NB4 (cell line): ENCODE measurements at regions not wholly inside any gene's neighbourhood (a gene's known extent, or its start where the extent isn't known, plus 50 kb on each side); places are given as distances from the start of the nearest gene placed in this dataset.
A peak's percentile ranks its signal among the peaks of the same experiment; 100 is the strongest.

Experiments used
- DNase-seq: peaks from one replicate; pipeline ENCODE4 v3.0.0; 2010; ENCODE audit warnings: low read depth
- H3K4me3 ChIP-seq: one replicate; pipeline ENCODE4 v1.5.1; 2011; ENCODE audit warnings: mild to moderate bottlenecking, low read depth, low read length, moderate library complexity
- MYC ChIP-seq: IDR thresholded peaks from 2 replicates; pipeline ENCODE4 v1.6.1; 2011; ENCODE audit warnings: low read depth, low read length
- POLR2A ChIP-seq: IDR thresholded peaks from 2 replicates; pipeline ENCODE4 v1.6.1; 2011; ENCODE audit warnings: mild to moderate bottlenecking; ENCODE audit not compliant: insufficient read length; ENCODE audit errors: extremely low read depth
- TF ChIP-seq, protein P1 (sequence below): IDR thresholded peaks from 2 replicates; pipeline ENCODE4 v1.6.1; 2011; ENCODE audit warnings: low read depth, low read length
- TF ChIP-seq, protein P2 (sequence below): IDR thresholded peaks from one replicate; pipeline ENCODE4 v1.5.1; 2012; ENCODE audit warnings: low read depth, low read length

DNA sequence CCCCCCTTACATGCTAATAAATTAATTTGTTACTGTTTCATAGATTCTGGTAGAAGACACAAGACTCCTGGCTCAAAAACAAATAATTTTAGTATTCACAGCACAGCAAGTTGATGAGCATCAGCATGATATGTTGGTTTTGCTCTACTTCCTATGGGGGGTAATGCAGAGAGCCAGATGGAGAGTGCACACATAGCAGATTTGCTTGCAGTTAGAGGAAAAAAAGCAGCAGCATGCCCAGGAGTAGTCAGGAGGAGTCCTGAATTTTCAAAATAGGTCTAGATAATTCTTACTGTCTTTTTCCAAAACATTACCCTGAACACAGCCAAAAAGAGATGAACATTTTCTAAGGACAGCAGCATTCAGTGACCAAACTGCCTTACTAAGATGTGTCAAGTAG lies 261.3 kb downstream of the COX7C start:
- TF ChIP-seq, protein P1, sequence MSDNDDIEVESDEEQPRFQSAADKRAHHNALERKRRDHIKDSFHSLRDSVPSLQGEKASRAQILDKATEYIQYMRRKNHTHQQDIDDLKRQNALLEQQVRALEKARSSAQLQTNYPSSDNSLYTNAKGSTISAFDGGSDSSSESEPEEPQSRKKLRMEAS: no peak
- TF ChIP-seq, protein P2, sequence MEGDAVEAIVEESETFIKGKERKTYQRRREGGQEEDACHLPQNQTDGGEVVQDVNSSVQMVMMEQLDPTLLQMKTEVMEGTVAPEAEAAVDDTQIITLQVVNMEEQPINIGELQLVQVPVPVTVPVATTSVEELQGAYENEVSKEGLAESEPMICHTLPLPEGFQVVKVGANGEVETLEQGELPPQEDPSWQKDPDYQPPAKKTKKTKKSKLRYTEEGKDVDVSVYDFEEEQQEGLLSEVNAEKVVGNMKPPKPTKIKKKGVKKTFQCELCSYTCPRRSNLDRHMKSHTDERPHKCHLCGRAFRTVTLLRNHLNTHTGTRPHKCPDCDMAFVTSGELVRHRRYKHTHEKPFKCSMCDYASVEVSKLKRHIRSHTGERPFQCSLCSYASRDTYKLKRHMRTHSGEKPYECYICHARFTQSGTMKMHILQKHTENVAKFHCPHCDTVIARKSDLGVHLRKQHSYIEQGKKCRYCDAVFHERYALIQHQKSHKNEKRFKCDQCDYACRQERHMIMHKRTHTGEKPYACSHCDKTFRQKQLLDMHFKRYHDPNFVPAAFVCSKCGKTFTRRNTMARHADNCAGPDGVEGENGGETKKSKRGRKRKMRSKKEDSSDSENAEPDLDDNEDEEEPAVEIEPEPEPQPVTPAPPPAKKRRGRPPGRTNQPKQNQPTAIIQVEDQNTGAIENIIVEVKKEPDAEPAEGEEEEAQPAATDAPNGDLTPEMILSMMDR: no peak
- TF ChIP-seq MYC: no peak
- no peak for TF ChIP-seq POLR2A
- H3K4me3 ChIP-seq: no peak overlapping the region
- DNase-seq: no peak

DNA sequence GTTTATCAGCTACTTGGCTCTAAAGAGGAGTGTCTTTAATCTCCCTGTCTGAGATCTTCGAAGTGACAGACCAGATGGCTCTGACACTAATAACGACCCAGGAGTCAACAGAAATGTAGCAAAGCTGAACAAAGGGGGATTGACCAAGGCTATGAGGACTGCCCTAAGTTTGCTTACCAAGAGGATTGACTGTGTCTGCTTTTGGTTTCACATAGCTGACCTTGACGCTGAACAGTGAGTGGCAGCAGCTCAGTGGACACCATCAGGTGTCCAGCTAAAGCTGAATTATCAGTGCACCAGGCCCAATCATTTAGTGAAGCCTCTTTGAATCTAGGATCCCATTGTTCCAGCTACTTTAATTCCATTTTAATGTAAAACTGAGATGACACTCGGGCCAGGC lies 262.6 kb downstream of the COX7C start:
- no peak for DNase-seq
- H3K4me3 ChIP-seq: no peak overlapping the region
- no peak for TF ChIP-seq MYC
- TF ChIP-seq POLR2A: no peak
- TF ChIP-seq, protein P2: no peak
- TF ChIP-seq, protein P1: no peak

DNA sequence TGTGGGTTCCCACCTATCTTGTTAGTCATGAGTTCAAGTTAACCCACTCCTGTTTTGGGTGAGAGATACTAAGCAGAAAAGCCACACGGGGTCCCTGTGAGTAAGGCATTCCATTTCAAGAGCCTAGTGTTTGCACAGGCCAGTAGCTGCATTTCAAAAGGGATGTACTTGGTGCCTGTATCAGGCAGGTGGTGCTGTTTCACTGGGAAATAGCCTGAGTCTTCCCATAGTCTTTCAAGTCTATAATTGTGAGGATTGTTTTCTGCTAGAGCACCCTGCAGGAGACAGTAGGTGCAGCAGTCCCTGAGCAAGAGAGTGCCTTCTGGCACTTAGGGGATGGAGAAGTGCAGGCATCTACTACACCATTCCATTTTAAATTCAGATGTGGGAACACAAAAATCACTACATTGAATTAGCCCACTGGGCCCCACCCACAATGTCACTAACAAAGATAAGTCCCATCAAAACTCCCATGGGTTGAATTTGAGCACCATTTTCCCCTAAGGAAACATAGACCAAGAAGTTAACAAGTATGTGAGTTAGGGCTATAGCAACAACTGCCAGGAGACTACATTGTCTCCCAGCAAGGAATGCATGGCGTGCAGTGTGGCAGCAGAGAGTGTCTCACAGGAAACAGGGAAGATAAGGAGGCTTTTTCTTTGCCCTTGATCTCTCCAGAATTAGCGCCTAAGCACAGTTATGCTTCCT lies 263.2 kb downstream of the COX7C start:
- peak; percentile 82 for DNase-seq
- TF ChIP-seq, protein P2: peak; percentile 74
- no peak for TF ChIP-seq POLR2A
- no peak overlapping the region for H3K4me3 ChIP-seq

DNA sequence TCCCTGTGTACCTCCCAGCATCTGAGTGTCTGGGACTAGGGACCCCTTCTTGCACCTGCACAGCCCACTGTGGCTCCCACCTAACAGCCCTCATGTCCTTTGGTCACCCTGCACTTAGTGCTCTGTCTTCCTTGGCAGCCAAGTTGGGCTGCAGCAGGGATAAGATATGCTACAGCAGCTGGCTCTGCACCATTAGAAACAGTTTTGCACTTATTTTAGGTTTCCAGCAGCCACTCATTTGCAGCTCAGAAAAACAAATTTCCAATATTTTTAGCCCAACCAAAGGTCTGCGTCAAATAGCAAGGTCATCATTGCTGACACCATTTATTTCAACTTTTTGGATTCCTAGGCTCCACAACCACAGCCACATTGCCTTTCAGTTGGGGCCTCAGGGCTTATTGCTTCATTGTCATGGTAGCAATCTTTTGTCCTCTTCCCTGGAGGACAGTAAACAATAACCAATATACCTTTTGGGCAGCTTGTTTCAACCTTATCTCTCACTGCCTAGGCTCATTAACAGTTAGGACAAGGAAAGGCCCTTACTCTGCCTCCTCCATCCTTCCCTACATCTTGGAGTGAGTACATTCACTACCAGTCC lies 263.9 kb downstream of the COX7C start:
- DNase-seq: no peak
- H3K4me3 ChIP-seq: no peak overlapping the region
- TF ChIP-seq, protein P1: no peak
- TF ChIP-seq POLR2A (no peak), MYC (no peak)
- TF ChIP-seq, protein P2: no peak

DNA sequence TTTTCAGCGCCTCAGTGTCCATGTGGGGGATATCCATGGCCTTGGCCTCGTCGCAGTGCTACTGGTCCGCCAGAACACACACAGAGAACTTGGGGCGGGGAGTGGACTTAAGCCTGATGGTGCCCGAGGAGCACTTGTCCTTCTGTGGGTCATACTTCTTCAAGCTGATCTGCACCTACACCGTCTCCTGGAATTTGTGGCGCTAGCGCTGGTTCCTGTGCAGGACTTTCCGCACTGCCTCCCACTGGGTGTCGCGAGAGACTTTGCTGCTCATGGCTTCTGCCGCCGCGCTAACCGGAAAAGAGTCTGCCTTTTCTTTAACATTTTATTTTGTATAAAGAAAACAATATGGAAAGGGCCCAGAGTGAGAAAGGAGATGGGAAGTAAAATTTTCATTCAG lies 266.9 kb downstream of the COX7C start:
- no peak for TF ChIP-seq POLR2A
- TF ChIP-seq, protein P1: no peak
- H3K4me3 ChIP-seq: no peak overlapping the region
- no peak for DNase-seq

DNA sequence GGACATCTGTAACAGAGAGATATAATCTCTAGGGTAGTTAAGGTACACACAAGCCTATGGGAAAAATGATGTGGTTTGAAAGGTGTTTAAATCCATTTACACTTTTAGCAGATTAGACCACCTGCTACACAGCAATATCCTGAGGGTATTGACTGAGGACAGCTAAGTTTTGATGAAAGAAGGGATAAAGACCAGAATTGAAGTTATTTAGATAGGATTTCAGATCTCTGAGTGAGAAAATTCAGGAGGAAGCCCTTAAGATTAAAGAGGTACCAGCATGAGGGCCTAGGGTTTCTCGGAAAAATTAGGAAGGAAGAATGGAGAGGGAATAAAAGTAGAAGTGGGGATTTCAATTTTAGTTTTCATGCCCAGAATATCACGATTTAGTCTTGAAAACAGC lies 267.3 kb downstream of the COX7C start:
- H3K4me3 ChIP-seq: no peak overlapping the region
- TF ChIP-seq, protein P2: no peak
- TF ChIP-seq MYC: no peak
- no peak for TF ChIP-seq POLR2A
- TF ChIP-seq, protein P1: no peak
- no peak for DNase-seq
